KMS-11 (cell line): ENCODE measurements at regions not wholly inside any gene's neighbourhood (a gene's known extent, or its start where the extent isn't known, plus 50 kb on each side); places are given as distances from the start of the nearest gene placed in this dataset.

ENCODE experiments used
- H2AFZ ChIP-seq: fragments of 200-600 bp; sonication (generic); 2 replicates; pipeline ENCODE4 v1.6.1; 2016; ENCODE audit warnings: antibody characterized with exemption, mixed run types, low read depth
- H3K27ac ChIP-seq: fragments of 200-600 bp; sonication (generic); 2 replicates; pipeline ENCODE4 v1.6.1; 2016; ENCODE audit warnings: mild to moderate bottlenecking, mixed run types
- H3K27me3 ChIP-seq: fragments of 200-600 bp; sonication (generic); 2 replicates; pipeline ENCODE4 v1.6.1; 2017; ENCODE audit warnings: mild to moderate bottlenecking, low read depth, mixed run types, moderate library complexity; ENCODE audit not compliant: insufficient read depth
- H3K36me3 ChIP-seq: fragments of 200-600 bp; sonication (generic); 2 replicates; pipeline ENCODE4 v1.6.1; 2017; ENCODE audit warnings: mild to moderate bottlenecking, mixed run types; ENCODE audit not compliant: insufficient read depth
- H3K4me1 ChIP-seq: fragments of 200-600 bp; sonication (generic); 2 replicates; pipeline ENCODE4 v1.6.1; 2016; ENCODE audit warnings: mild to moderate bottlenecking, low read depth, mixed run types; ENCODE audit not compliant: poor library complexity, severe bottlenecking
- H3K4me2 ChIP-seq: fragments of 200-600 bp; sonication (generic); 2 replicates; pipeline ENCODE4 v1.7.0; 2016; ENCODE audit warnings: mild to moderate bottlenecking, mixed run types
- H3K4me3 ChIP-seq: fragments of 200-600 bp; sonication (generic); IDR thresholded peaks from 2 replicates; pipeline ENCODE4 v1.6.1; 2017; ENCODE audit warnings: low read depth, low read length, mixed read lengths; ENCODE audit not compliant: insufficient read depth
- H3K79me2 ChIP-seq: fragments of 200-600 bp; sonication (generic); 2 replicates; pipeline ENCODE4 v1.6.1; 2016; ENCODE audit warnings: low read depth, mixed run types; ENCODE audit not compliant: insufficient read depth
- H3K9ac ChIP-seq: fragments of 200-600 bp; sonication (generic); 2 replicates; pipeline ENCODE4 v1.6.1; 2016; ENCODE audit warnings: mild to moderate bottlenecking, mixed run types
- H4K20me1 ChIP-seq: fragments of 200-600 bp; sonication (generic); 2 replicates; pipeline ENCODE4 v1.6.1; 2016; ENCODE audit warnings: mild to moderate bottlenecking, mixed run types; ENCODE audit not compliant: insufficient read depth
- CTCF ChIP-seq: fragments of 200-600 bp; sonication (generic); conservative IDR thresholded peaks from 2 replicates; pipeline ENCODE4 v1.6.1; 2017; ENCODE audit warnings: low read depth, mild to moderate bottlenecking, antibody characterized with exemption, low read length, moderate library complexity, mixed read lengths

- Histone ChIP-seq H3K4me3 (no peak overlapping the region), H3K79me2 (no peaks in the 10 kb centered on the region), H3K27ac (no peak overlapping the region), H3K9ac (no peak overlapping the region), H2AFZ (no peak overlapping the region), H4K20me1 (no peaks in the 10 kb centered on the region), H3K4me2 (no peak overlapping the region), H3K4me1 (no peaks in the 10 kb centered on the region), H3K36me3 (no peaks in the 10 kb centered on the region), H3K27me3 (no peaks in the 10 kb centered on the region)
- TF ChIP-seq CTCF, result no peak
Observed at GRCh38 chr2:16747689-16748088, 82.1 kb upstream of the CYRIA start.

- H3K9ac ChIP-seq, result no peak overlapping the region
- H3K4me2 ChIP-seq, result no peak overlapping the region
- no peaks in the 10 kb centered on the region for H3K4me1 ChIP-seq
- no peaks in the 10 kb centered on the region for H3K36me3 ChIP-seq
- H2AFZ ChIP-seq, result no peak overlapping the region
- no peak for TF ChIP-seq CTCF
- no peak overlapping the region for H3K27ac ChIP-seq
- H3K79me2 ChIP-seq, result no peaks in the 10 kb centered on the region
- H3K27me3 ChIP-seq, result no peaks in the 10 kb centered on the region
- H3K4me3 ChIP-seq, result no peak overlapping the region
- H4K20me1 ChIP-seq, result no peaks in the 10 kb centered on the region
Observed at GRCh38 chr2:16747257-16747656, 81.6 kb upstream of the CYRIA start.

GRCh38 chr2:16746833-16747232 is 81.2 kb upstream of the CYRIA start:
- Histone ChIP-seq H3K36me3 (no peaks in the 10 kb centered on the region), H3K4me2 (no peak overlapping the region), H3K79me2 (no peaks in the 10 kb centered on the region), H2AFZ (no peak overlapping the region), H4K20me1 (no peaks in the 10 kb centered on the region), H3K4me1 (no peaks in the 10 kb centered on the region), H3K27me3 (no peaks in the 10 kb centered on the region), H3K27ac (no peak overlapping the region), H3K4me3 (no peak overlapping the region), H3K9ac (no peak overlapping the region)
- no peak for TF ChIP-seq CTCF

- no peak overlapping the region for H3K9ac ChIP-seq
- no peak for TF ChIP-seq CTCF
- H3K4me1 ChIP-seq, result no peaks in the 10 kb centered on the region
- H3K4me2 ChIP-seq, result no peak overlapping the region
- no peaks in the 10 kb centered on the region for H3K27me3 ChIP-seq
- no peak overlapping the region for H3K27ac ChIP-seq
- H3K79me2 ChIP-seq, result no peaks in the 10 kb centered on the region
- H3K36me3 ChIP-seq, result no peaks in the 10 kb centered on the region
- H2AFZ ChIP-seq, result no peak overlapping the region
- no peaks in the 10 kb centered on the region for H4K20me1 ChIP-seq
- H3K4me3 ChIP-seq, result no peak overlapping the region
Observed at GRCh38 chr2:16746329-16746728, 80.7 kb upstream of the CYRIA start.

- Histone ChIP-seq H2AFZ (no peak overlapping the region), H3K79me2 (no peaks in the 10 kb centered on the region), H3K4me1 (no peaks in the 10 kb centered on the region), H3K4me2 (no peak overlapping the region), H3K27ac (no peak overlapping the region), H3K4me3 (no peak overlapping the region), H3K27me3 (no peaks in the 10 kb centered on the region), H4K20me1 (no peaks in the 10 kb centered on the region), H3K36me3 (no peaks in the 10 kb centered on the region), H3K9ac (no peak overlapping the region)
- TF ChIP-seq CTCF, result no peak
Observed at GRCh38 chr2:16745466-16745865, 79.8 kb upstream of the CYRIA start.
